ENCODE measurements at regions not wholly inside any gene's neighbourhood (a gene's known extent, or its start where the extent isn't known, plus 50 kb on each side); places are given as distances from the start of the nearest gene placed in this dataset.

GRCh38 chr3:107271787-107272387 is 105.4 kb upstream of the CCDC54 start:
- no peaks in the 10 kb centered on the region for H3K36me3 Mint-ChIP-seq (ENCODE audit: low read depth)
- no peak overlapping the region for H3K27ac Mint-ChIP-seq
- H3K4me1 Mint-ChIP-seq (ENCODE audit: low read depth), result no peaks in the 10 kb centered on the region
- H3K9me3 Mint-ChIP-seq, result no peaks in the 10 kb centered on the region
- intact Hi-C loops (cut with micrococcal nuclease), result loop anchor here (1.0 kb wide), 5 partner anchors 36 to 329 kb away; no protein-coding TSS in a partner anchor
- peaks cover 8% of the 10 kb centered on the region for H3K27me3 Mint-ChIP-seq (ENCODE audit: low read depth)
- CTCF ChIA-PET, result interaction anchor here (0.6 to 2.3 kb wide), 34 partner anchors 9 to 1883 kb away, joined by 3 to 27 read pairs (median 4); no protein-coding TSS in a partner anchor
- H3K4me3 Mint-ChIP-seq, result no peak overlapping the region
- no peak for DNase-seq

- no peak for DNase-seq
- Mint-ChIP-seq H3K36me3 (ENCODE audit: low read depth) (no peaks in the 10 kb centered on the region), H3K4me3 (no peak overlapping the region), H3K27me3 (ENCODE audit: low read depth) (peaks cover 8% of the 10 kb centered on the region), H3K27ac (no peak overlapping the region), H3K4me1 (ENCODE audit: low read depth) (no peaks in the 10 kb centered on the region), H3K9me3 (no peaks in the 10 kb centered on the region)
- CTCF ChIA-PET, result interaction anchor here (0.6 to 3.4 kb wide), 29 partner anchors 8 to 1884 kb away, joined by 3 to 27 read pairs (median 4); no protein-coding TSS in a partner anchor
- intact Hi-C loops (cut with micrococcal nuclease), result loop anchor here (1.0 kb wide), 3 partner anchors 36 to 329 kb away; no protein-coding TSS in a partner anchor
Measured at GRCh38 chr3:107272471-107272870, 104.8 kb upstream of the CCDC54 start.

GRCh38 chr3:107272885-107273284 is 104.4 kb upstream of the CCDC54 start:
- H3K9me3 Mint-ChIP-seq, result no peaks in the 10 kb centered on the region
- no peak overlapping the region for H3K4me3 Mint-ChIP-seq
- intact Hi-C loops (cut with micrococcal nuclease), result loop anchor here (1.0 kb wide), 3 partner anchors 37 to 328 kb away; no protein-coding TSS in a partner anchor
- H3K4me1 Mint-ChIP-seq (ENCODE audit: low read depth), result no peaks in the 10 kb centered on the region
- no peak overlapping the region for H3K27ac Mint-ChIP-seq
- no peak for DNase-seq
- H3K27me3 Mint-ChIP-seq (ENCODE audit: low read depth), result peaks cover 8% of the 10 kb centered on the region
- H3K36me3 Mint-ChIP-seq (ENCODE audit: low read depth), result no peaks in the 10 kb centered on the region
- CTCF ChIA-PET, result interaction anchor here (1.0 to 3.4 kb wide), 9 partner anchors 11 to 388 kb away, joined by 3 to 25 read pairs (median 6); no protein-coding TSS in a partner anchor

- H3K36me3 Mint-ChIP-seq (ENCODE audit: low read depth), result no peaks in the 10 kb centered on the region
- CTCF ChIA-PET, result interaction anchor here (1.1 to 3.4 kb wide), 2 partner anchors 147 to 156 kb away, joined by 4 to 25 read pairs; no protein-coding TSS in a partner anchor
- no peak overlapping the region for H3K27ac Mint-ChIP-seq
- intact Hi-C loops (cut with micrococcal nuclease), result no loop called here
- DNase-seq, result no peak
- peaks cover 8% of the 10 kb centered on the region for H3K27me3 Mint-ChIP-seq (ENCODE audit: low read depth)
- H3K9me3 Mint-ChIP-seq, result no peaks in the 10 kb centered on the region
- H3K4me1 Mint-ChIP-seq (ENCODE audit: low read depth), result no peaks in the 10 kb centered on the region
- H3K4me3 Mint-ChIP-seq, result no peak overlapping the region
Measured at GRCh38 chr3:107273771-107274170, 103.5 kb upstream of the CCDC54 start.

GRCh38 chr3:107275511-107275910 is 101.7 kb upstream of the CCDC54 start:
- H3K36me3 Mint-ChIP-seq (ENCODE audit: low read depth), result no peaks in the 10 kb centered on the region
- no peaks in the 10 kb centered on the region for H3K9me3 Mint-ChIP-seq
- CTCF ChIA-PET, result interaction anchor here (1.2 to 3.4 kb wide), 3 partner anchors 39 to 155 kb away, joined by 4 to 25 read pairs (median 6); no protein-coding TSS in a partner anchor
- DNase-seq, result no peak
- no peak overlapping the region for H3K4me3 Mint-ChIP-seq
- H3K4me1 Mint-ChIP-seq (ENCODE audit: low read depth), result no peaks in the 10 kb centered on the region
- no peak overlapping the region for H3K27ac Mint-ChIP-seq
- intact Hi-C loops (cut with micrococcal nuclease), result no loop called here
- H3K27me3 Mint-ChIP-seq (ENCODE audit: low read depth), result peaks cover 5% of the 10 kb centered on the region

GRCh38 chr3:107283948-107284347 is 93.3 kb upstream of the CCDC54 start:
- Mint-ChIP-seq H3K4me1 (ENCODE audit: low read depth) (peaks cover 4% of the 10 kb centered on the region), H3K4me3 (no peak overlapping the region), H3K27ac (no peak overlapping the region), H3K27me3 (ENCODE audit: low read depth) (peaks cover 13% of the 10 kb centered on the region), H3K36me3 (ENCODE audit: low read depth) (no peaks in the 10 kb centered on the region), H3K9me3 (no peaks in the 10 kb centered on the region)
- intact Hi-C loops (cut with micrococcal nuclease), result no loop called here
- DNase-seq, result no peak
- CTCF ChIA-PET, result interaction anchor here (1.3 to 2.0 kb wide), 4 partner anchors 12 to 176 kb away, joined by 3 to 8 read pairs (median 6); no protein-coding TSS in a partner anchor

- intact Hi-C loops (cut with micrococcal nuclease), result no loop called here
- Mint-ChIP-seq H3K36me3 (ENCODE audit: low read depth) (no peaks in the 10 kb centered on the region), H3K4me3 (no peak overlapping the region), H3K4me1 (ENCODE audit: low read depth) (peaks cover 4% of the 10 kb centered on the region), H3K27ac (no peak overlapping the region), H3K9me3 (no peaks in the 10 kb centered on the region), H3K27me3 (ENCODE audit: low read depth) (peaks cover 13% of the 10 kb centered on the region)
- no peak for DNase-seq
- CTCF ChIA-PET, result interaction anchor here (1.0 to 2.0 kb wide), 5 partner anchors 12 to 175 kb away, joined by 3 to 8 read pairs (median 4); no protein-coding TSS in a partner anchor
Measured at GRCh38 chr3:107284612-107285011, 92.6 kb upstream of the CCDC54 start.

- DNase-seq, result no peak
- peaks cover 4% of the 10 kb centered on the region for H3K4me1 Mint-ChIP-seq (ENCODE audit: low read depth)
- no peaks in the 10 kb centered on the region for H3K9me3 Mint-ChIP-seq
- CTCF ChIA-PET, result interaction anchor here (1.0 to 2.0 kb wide), 4 partner anchors 13 to 152 kb away, joined by 3 to 8 read pairs (median 5); no protein-coding TSS in a partner anchor
- peaks cover 13% of the 10 kb centered on the region for H3K27me3 Mint-ChIP-seq (ENCODE audit: low read depth)
- intact Hi-C loops (cut with micrococcal nuclease), result no loop called here
- H3K36me3 Mint-ChIP-seq (ENCODE audit: low read depth), result no peaks in the 10 kb centered on the region
- H3K27ac Mint-ChIP-seq, result no peak overlapping the region
- H3K4me3 Mint-ChIP-seq, result no peak overlapping the region
Measured at GRCh38 chr3:107285197-107285596, 92.0 kb upstream of the CCDC54 start.

- H3K9me3 Mint-ChIP-seq, result no peaks in the 10 kb centered on the region
- no peaks in the 10 kb centered on the region for H3K4me1 Mint-ChIP-seq (ENCODE audit: low read depth)
- DNase-seq, result no peak
- H3K36me3 Mint-ChIP-seq (ENCODE audit: low read depth), result no peaks in the 10 kb centered on the region
- intact Hi-C loops (cut with micrococcal nuclease), result no loop called here
- no peak overlapping the region for H3K27ac Mint-ChIP-seq
- H3K27me3 Mint-ChIP-seq (ENCODE audit: low read depth), result no peaks in the 10 kb centered on the region
- CTCF ChIA-PET, result interaction anchor here (0.7 kb wide), 1 partner anchor 17 kb away, joined by 3 read pairs; no protein-coding TSS in a partner anchor
- no peak overlapping the region for H3K4me3 Mint-ChIP-seq
Measured at GRCh38 chr3:107289354-107289753, 87.9 kb upstream of the CCDC54 start.

- intact Hi-C loops (cut with micrococcal nuclease), result no loop called here
- H3K4me3 Mint-ChIP-seq, result no peak overlapping the region
- CTCF ChIA-PET, result no interaction called here
Measured at GRCh38 chr3:107294117-107294516, 83.1 kb upstream of the CCDC54 start.

GRCh38 chr3:107297597-107297996 is 79.6 kb upstream of the CCDC54 start:
- Mint-ChIP-seq H3K4me1 (ENCODE audit: low read depth) (no peaks in the 10 kb centered on the region), H3K27me3 (ENCODE audit: low read depth) (no peaks in the 10 kb centered on the region), H3K9me3 (peaks cover 6% of the 10 kb centered on the region), H3K4me3 (no peak overlapping the region), H3K27ac (no peak overlapping the region), H3K36me3 (ENCODE audit: low read depth) (no peaks in the 10 kb centered on the region)
- DNase-seq, result no peak
- intact Hi-C loops (cut with micrococcal nuclease), result no loop called here
- CTCF ChIA-PET, result interaction anchor here (1.3 kb wide), 1 partner anchor 26 kb away, joined by 3 read pairs; no protein-coding TSS in a partner anchor

More at GRCh38 chr3:107294117-107294516, 83.1 kb upstream of the CCDC54 start:
- Mint-ChIP-seq H3K4me1 (ENCODE audit: low read depth) (no peaks in the 10 kb centered on the region), H3K9me3 (peaks cover 6% of the 10 kb centered on the region), H3K27ac (no peak overlapping the region), H3K36me3 (ENCODE audit: low read depth) (no peaks in the 10 kb centered on the region), H3K27me3 (ENCODE audit: low read depth) (no peaks in the 10 kb centered on the region)
- no peak for DNase-seq

- Mint-ChIP-seq H3K27me3 (ENCODE audit: low read depth) (no peaks in the 10 kb centered on the region), H3K36me3 (ENCODE audit: low read depth) (no peaks in the 10 kb centered on the region), H3K4me3 (no peak overlapping the region), H3K4me1 (ENCODE audit: low read depth) (no peaks in the 10 kb centered on the region), H3K9me3 (no peaks in the 10 kb centered on the region), H3K27ac (no peak overlapping the region)
- intact Hi-C loops (cut with micrococcal nuclease), result no loop called here
- CTCF ChIA-PET, result no interaction called here
- DNase-seq, result no peak
Measured at GRCh38 chr3:107307205-107307604, 70.0 kb upstream of the CCDC54 start.
